ENCODE measurements at regions not wholly inside any gene's neighbourhood (a gene's known extent, or its start where the extent isn't known, plus 50 kb on each side); places are given as distances from the start of the nearest gene placed in this dataset.

GRCh38 chr2:7618031-7618430 is 700.8 kb downstream of the RNF144A start:
- TF ChIP-seq, protein P1, sequence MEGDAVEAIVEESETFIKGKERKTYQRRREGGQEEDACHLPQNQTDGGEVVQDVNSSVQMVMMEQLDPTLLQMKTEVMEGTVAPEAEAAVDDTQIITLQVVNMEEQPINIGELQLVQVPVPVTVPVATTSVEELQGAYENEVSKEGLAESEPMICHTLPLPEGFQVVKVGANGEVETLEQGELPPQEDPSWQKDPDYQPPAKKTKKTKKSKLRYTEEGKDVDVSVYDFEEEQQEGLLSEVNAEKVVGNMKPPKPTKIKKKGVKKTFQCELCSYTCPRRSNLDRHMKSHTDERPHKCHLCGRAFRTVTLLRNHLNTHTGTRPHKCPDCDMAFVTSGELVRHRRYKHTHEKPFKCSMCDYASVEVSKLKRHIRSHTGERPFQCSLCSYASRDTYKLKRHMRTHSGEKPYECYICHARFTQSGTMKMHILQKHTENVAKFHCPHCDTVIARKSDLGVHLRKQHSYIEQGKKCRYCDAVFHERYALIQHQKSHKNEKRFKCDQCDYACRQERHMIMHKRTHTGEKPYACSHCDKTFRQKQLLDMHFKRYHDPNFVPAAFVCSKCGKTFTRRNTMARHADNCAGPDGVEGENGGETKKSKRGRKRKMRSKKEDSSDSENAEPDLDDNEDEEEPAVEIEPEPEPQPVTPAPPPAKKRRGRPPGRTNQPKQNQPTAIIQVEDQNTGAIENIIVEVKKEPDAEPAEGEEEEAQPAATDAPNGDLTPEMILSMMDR (conservative IDR thresholded peaks at IDR 0.05; ENCODE audit: low read depth, low read length) = no peak
- no peak for TF ChIP-seq EZH2 (IDR thresholded peaks at IDR 0.05; ENCODE audit: borderline replicate concordance, low read depth, low read length, poor library complexity, severe bottlenecking)
